ENCODE measurements at regions not wholly inside any gene's neighbourhood (a gene's known extent, or its start where the extent isn't known, plus 50 kb on each side); places are given as distances from the start of the nearest gene placed in this dataset.

- no peak for TF ChIP-seq CTCF (IDR thresholded peaks at IDR 0.05; ENCODE audit: extremely low read depth, missing control alignments)
- DNase-seq (ENCODE audit: low spot score) = no peak
These were observed 333.6 kb upstream of the TBL1XR1 start for GRCh38 chr3:177530908-177531307.

- DNase-seq (ENCODE audit: low spot score) = no peak
- no peak for TF ChIP-seq CTCF (IDR thresholded peaks at IDR 0.05; ENCODE audit: extremely low read depth, missing control alignments)
These were observed 339.6 kb upstream of the TBL1XR1 start for GRCh38 chr3:177536873-177537272.

GRCh38 chr3:177537612-177538011 is 340.3 kb upstream of the TBL1XR1 start:
- no peak for TF ChIP-seq CTCF (IDR thresholded peaks at IDR 0.05; ENCODE audit: extremely low read depth, missing control alignments)
- no peak for DNase-seq (ENCODE audit: low spot score)

- no peak for TF ChIP-seq CTCF (IDR thresholded peaks at IDR 0.05; ENCODE audit: extremely low read depth, missing control alignments)
- no peak for DNase-seq (ENCODE audit: low spot score)
These were observed 340.9 kb upstream of the TBL1XR1 start for GRCh38 chr3:177538048-177538749.

GRCh38 chr3:177538750-177539730 is 341.8 kb upstream of the TBL1XR1 start:
- TF ChIP-seq CTCF (IDR thresholded peaks at IDR 0.05; ENCODE audit: extremely low read depth, missing control alignments) = no peak
- peak; percentile 31 for DNase-seq (ENCODE audit: low spot score)

GRCh38 chr3:177541541-177541940 is 344.3 kb upstream of the TBL1XR1 start:
- TF ChIP-seq CTCF (IDR thresholded peaks at IDR 0.05; ENCODE audit: extremely low read depth, missing control alignments) = no peak
- no peak for DNase-seq (ENCODE audit: low spot score)

GRCh38 chr3:177545964-177546363 is 348.7 kb upstream of the TBL1XR1 start:
- TF ChIP-seq CTCF (IDR thresholded peaks at IDR 0.05; ENCODE audit: extremely low read depth, missing control alignments) = no peak
- DNase-seq (ENCODE audit: low spot score) = no peak
